Peyer's patch (tissue), 4 donors: ENCODE measurements at regions not wholly inside any gene's neighbourhood (a gene's known extent, or its start where the extent isn't known, plus 50 kb on each side); places are given as distances from the start of the nearest gene placed in this dataset.

Experiments used
- CTCF ChIP-seq, 6 experiments: fragments of 450-650 bp in 4 of 6; fragments of 200-600 bp in 2 of 6; sonication (generic) in 1 of 6; IDR thresholded peaks; one replicate each; pipeline ENCODE4 v1.5.1; 2017 to 2019; ENCODE audit warnings: antibody characterized with exemption in 6 of 6, mild to moderate bottlenecking in 3 of 6, moderate library complexity in 1 of 6
- POLR2A ChIP-seq, 2 donors: fragments of 450-650 bp; IDR thresholded peaks; one replicate each; pipeline ENCODE4 v1.5.1; 2017; ENCODE audit warnings: antibody characterized with exemption in 2 of 2, mild to moderate bottlenecking in 2 of 2, moderate library complexity in 2 of 2

DNA sequence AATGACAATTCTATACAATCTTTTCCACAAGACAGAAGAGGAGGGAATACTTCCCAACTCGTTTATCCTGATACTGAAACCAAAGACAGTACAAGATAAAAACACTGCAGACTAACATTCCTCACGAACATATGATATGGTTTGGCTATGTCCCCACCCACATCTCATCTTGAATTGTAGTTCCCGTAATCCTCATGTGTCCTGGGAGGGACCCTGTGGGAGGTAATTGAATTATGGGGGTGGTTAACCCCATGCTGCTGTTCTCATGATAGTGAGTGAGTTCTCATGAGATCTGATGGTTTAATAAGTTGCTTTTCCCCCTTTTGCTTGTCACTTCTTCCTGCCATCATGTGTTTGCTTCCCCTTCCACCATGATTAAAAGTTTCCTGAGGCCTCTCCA lies 83.9 kb upstream of the PROK2 start:
- no peak for TF ChIP-seq CTCF (IDR thresholded peaks at IDR 0.05)
- TF ChIP-seq POLR2A (IDR thresholded peaks at IDR 0.05) = no peak
